ENCODE measurements at regions not wholly inside any gene's neighbourhood (a gene's known extent, or its start where the extent isn't known, plus 50 kb on each side); places are given as distances from the start of the nearest gene placed in this dataset.

GRCh38 chr12:71371122-71371521 lies 68.5 kb upstream of the LGR5 start:
- intact Hi-C loops (cut with micrococcal nuclease), result no loop called here
- ATAC-seq (peak; percentile 78), DNase-seq (ENCODE audit: low read depth, low spot score) (peak; percentile 3)
- no peaks in the 10 kb centered on the region for H3K36me3 ChIP-seq (ENCODE audit: control insufficient read depth in 1 of 2, insufficient read depth in 2 of 2, low read length in 2 of 2)
- RAD21 ChIA-PET (ENCODE audit: low non-redundant PET in 1 of 2, low total read pairs in 2 of 2, uncharacterized antibody in 2 of 2, unreplicated experiment in 2 of 2), result no interaction called here
- H3K4me2 ChIP-seq (ENCODE audit: low read length), result no peak overlapping the region
- H3K79me2 ChIP-seq (ENCODE audit: insufficient read depth, low read length), result no peaks in the 10 kb centered on the region
- no peaks in the 10 kb centered on the region for H3K27me3 ChIP-seq (ENCODE audit: insufficient read depth, low read length)
- H3K9me3 ChIP-seq (ENCODE audit: control insufficient read depth in 1 of 2, insufficient read depth in 1 of 2, low read depth in 1 of 2, low read length in 2 of 2), result no peaks in the 10 kb centered on the region
- H3K4me1 ChIP-seq (ENCODE audit: control insufficient read depth in 1 of 2, insufficient read depth in 2 of 2, low read length in 2 of 2), result no peaks in the 10 kb centered on the region
- no peak overlapping the region for H3K9ac ChIP-seq (ENCODE audit: low read length)
- no peaks in the 10 kb centered on the region for H4K20me1 ChIP-seq (ENCODE audit: insufficient read depth)
- H3K27ac ChIP-seq (ENCODE audit: low read depth, low read length), result no peak overlapping the region
- no TSS peak for BruUV-seq (replicated peaks)
- H2AFZ ChIP-seq (ENCODE audit: low read depth, low read length, poor library complexity, severe bottlenecking), result peak overlapping the region; percentile 23
- TF ChIP-seq, protein P1, sequence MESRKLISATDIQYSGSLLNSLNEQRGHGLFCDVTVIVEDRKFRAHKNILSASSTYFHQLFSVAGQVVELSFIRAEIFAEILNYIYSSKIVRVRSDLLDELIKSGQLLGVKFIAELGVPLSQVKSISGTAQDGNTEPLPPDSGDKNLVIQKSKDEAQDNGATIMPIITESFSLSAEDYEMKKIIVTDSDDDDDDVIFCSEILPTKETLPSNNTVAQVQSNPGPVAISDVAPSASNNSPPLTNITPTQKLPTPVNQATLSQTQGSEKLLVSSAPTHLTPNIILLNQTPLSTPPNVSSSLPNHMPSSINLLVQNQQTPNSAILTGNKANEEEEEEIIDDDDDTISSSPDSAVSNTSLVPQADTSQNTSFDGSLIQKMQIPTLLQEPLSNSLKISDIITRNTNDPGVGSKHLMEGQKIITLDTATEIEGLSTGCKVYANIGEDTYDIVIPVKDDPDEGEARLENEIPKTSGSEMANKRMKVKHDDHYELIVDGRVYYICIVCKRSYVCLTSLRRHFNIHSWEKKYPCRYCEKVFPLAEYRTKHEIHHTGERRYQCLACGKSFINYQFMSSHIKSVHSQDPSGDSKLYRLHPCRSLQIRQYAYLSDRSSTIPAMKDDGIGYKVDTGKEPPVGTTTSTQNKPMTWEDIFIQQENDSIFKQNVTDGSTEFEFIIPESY (IDR thresholded peaks at IDR 0.05; ENCODE audit: extremely low read depth, insufficient replicate concordance, low read length), result no peak
- TF ChIP-seq MAX (IDR thresholded peaks at IDR 0.05) (no peak), RAD21 (IDR thresholded peaks at IDR 0.05; ENCODE audit: low read depth) (peak; percentile 51)
- TF ChIP-seq, protein P2, sequence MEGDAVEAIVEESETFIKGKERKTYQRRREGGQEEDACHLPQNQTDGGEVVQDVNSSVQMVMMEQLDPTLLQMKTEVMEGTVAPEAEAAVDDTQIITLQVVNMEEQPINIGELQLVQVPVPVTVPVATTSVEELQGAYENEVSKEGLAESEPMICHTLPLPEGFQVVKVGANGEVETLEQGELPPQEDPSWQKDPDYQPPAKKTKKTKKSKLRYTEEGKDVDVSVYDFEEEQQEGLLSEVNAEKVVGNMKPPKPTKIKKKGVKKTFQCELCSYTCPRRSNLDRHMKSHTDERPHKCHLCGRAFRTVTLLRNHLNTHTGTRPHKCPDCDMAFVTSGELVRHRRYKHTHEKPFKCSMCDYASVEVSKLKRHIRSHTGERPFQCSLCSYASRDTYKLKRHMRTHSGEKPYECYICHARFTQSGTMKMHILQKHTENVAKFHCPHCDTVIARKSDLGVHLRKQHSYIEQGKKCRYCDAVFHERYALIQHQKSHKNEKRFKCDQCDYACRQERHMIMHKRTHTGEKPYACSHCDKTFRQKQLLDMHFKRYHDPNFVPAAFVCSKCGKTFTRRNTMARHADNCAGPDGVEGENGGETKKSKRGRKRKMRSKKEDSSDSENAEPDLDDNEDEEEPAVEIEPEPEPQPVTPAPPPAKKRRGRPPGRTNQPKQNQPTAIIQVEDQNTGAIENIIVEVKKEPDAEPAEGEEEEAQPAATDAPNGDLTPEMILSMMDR (IDR thresholded peaks at IDR 0.05 in 2 of 3, conservative IDR thresholded peaks at IDR 0.05 in 1 of 3; ENCODE audit: borderline replicate concordance in 1 of 3, insufficient read depth in 1 of 3, low read depth in 2 of 3, low read length in 2 of 3), result peak; percentile 14 to 36 (median 34); a peak in 4 of 6 replicates
- no peaks in the 10 kb centered on the region for H3K9me2 ChIP-seq (ENCODE audit: insufficient read depth)
- CTCF ChIA-PET, result interaction anchor here (0.6 kb wide), 1 partner anchor 153 kb away, joined by 3 read pairs; no protein-coding TSS in a partner anchor
- no peak overlapping the region for H3K4me3 ChIP-seq (replicated peaks in 1 of 2; ENCODE audit: low read depth in 1 of 2, low read length in 2 of 2)
- POLR2A ChIA-PET, result no interaction called here

DNA sequence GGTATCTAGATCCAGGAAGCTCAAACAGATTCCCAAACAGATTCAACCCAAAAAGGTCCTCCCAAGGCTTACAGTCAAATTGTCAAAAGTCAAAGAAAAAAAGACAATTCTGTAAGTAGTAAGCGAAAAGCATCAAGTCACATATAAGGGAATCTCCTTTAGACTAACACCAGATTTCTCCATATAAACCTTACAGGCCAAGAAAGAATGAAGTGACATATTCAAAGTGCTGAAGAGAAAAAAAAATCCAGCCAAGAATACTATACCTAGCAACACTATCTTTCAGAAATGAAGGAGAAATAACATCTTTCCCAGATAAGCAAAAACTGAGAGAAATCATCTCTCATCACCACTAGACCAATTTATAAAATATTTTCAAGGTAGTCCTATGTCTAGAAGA lies 79.6 kb upstream of the LGR5 start:
- no peaks in the 10 kb centered on the region for H4K20me1 ChIP-seq (ENCODE audit: insufficient read depth)
- H3K79me2 ChIP-seq (ENCODE audit: insufficient read depth, low read length), result no peaks in the 10 kb centered on the region
- H3K27ac ChIP-seq (ENCODE audit: low read depth, low read length), result no peak overlapping the region
- RAD21 ChIA-PET (ENCODE audit: low non-redundant PET in 1 of 2, low total read pairs in 2 of 2, uncharacterized antibody in 2 of 2, unreplicated experiment in 2 of 2), result no interaction called here
- H3K9me3 ChIP-seq (ENCODE audit: control insufficient read depth in 1 of 2, insufficient read depth in 1 of 2, low read depth in 1 of 2, low read length in 2 of 2), result no peaks in the 10 kb centered on the region
- H3K4me2 ChIP-seq (ENCODE audit: low read length), result no peak overlapping the region
- CTCF ChIA-PET, result no interaction called here
- ATAC-seq (no peak), DNase-seq (ENCODE audit: low read depth, low spot score) (no peak)
- H3K4me1 ChIP-seq (ENCODE audit: control insufficient read depth in 1 of 2, insufficient read depth in 2 of 2, low read length in 2 of 2), result no peaks in the 10 kb centered on the region
- intact Hi-C loops (cut with micrococcal nuclease), result no loop called here
- no peaks in the 10 kb centered on the region for H3K36me3 ChIP-seq (ENCODE audit: control insufficient read depth in 1 of 2, insufficient read depth in 2 of 2, low read length in 2 of 2)
- H3K9me2 ChIP-seq (ENCODE audit: insufficient read depth), result no peaks in the 10 kb centered on the region
- no peak overlapping the region for H3K9ac ChIP-seq (ENCODE audit: low read length)
- BruUV-seq (replicated peaks), result no TSS peak
- no peaks in the 10 kb centered on the region for H3K27me3 ChIP-seq (ENCODE audit: insufficient read depth, low read length)
- TF ChIP-seq SP1 (IDR thresholded peaks at IDR 0.05; ENCODE audit: low read depth) (no peak), CBX3 (IDR thresholded peaks at IDR 0.05; ENCODE audit: low read depth) (peak; percentile 36; the same call in 1 of the 2 replicates)
- POLR2A ChIA-PET, result no interaction called here
- no peak overlapping the region for H3K4me3 ChIP-seq (replicated peaks in 1 of 2; ENCODE audit: low read depth in 1 of 2, low read length in 2 of 2)
- H2AFZ ChIP-seq (ENCODE audit: low read depth, low read length, poor library complexity, severe bottlenecking), result no peak overlapping the region

All from HCT116 (cell line).